ENCODE measurements at regions not wholly inside any gene's neighbourhood (a gene's known extent, or its start where the extent isn't known, plus 50 kb on each side); places are given as distances from the start of the nearest gene placed in this dataset.

DNA sequence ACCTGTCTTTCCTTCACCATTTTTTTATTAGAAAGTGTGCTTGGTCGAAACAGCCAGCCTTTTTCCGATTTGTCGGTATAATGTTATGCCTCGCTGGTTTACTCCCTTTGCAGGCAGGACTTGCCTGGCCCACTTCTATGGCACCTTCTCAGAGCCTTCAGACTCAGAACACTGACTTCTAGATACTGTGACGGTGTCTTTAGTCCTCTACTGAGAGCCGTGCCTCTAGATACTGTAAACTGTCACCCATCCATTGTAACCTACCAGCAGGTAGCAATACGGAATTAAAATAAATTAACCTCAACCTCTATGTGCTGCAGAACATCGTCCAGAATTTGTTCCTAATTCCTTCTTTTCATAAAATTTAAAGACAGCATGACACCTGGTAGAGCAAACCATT lies 247.7 kb upstream of the TTC14 start:
- DNase-seq = no peak

DNA sequence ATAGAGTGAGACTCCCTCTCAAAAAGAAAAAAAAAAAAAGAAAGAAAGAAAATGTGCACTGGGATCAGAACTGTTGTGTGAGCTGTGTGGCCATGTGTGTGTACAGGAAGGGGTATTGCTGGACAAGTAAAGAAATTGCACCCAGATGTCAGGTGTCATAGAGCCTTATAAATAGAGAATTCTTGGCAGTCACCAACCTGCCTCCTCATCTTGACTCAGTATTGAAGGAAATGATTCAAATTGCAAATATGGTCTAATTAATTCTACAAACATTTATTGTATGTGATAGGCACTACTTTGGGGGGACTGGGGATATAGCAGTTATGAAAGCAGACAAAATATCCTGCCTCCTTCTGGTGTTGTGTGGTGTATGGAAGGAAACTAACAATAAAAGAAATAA lies 243.8 kb upstream of the TTC14 start:
- DNase-seq = no peak

DNA sequence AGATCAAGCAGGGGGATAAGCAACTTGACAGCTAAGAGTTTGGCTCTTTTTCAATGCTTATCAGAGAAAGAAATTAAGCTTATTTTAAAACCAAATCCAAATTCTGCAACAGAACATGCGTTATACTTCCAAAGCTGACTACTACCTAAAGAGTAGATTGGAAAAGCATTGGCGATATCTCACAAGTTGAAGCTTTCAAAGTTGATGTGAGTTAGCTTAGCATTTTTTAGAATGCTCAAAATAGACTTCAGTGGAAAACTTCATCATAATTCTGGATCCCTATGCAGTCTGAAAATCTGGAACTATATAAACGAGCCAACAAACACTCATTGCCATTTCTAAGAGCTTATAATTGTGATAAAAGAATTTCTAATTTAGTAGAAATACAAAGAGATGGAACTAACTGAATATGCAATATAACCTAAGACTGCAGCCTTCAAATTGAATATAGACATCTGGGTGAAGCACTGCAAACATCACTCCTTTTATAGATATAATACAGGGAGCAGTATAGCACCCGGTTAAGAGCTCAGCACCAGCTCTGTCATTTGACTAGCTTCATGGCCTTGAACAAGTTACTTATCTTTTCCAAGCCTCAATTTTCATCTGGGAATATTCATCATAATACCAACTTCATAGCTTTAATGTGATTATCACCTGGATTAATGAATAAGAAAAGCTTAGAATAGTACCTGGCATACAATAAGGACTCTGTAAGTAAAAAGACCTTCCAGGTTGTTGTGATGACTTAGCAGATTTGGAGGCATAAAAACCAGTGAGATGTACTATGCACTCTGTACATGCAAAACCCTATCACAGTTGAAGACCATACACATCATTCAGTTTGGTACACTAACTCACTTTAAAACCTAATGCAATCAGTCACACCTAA lies 242.7 kb upstream of the TTC14 start:
- DNase-seq = no peak

DNA sequence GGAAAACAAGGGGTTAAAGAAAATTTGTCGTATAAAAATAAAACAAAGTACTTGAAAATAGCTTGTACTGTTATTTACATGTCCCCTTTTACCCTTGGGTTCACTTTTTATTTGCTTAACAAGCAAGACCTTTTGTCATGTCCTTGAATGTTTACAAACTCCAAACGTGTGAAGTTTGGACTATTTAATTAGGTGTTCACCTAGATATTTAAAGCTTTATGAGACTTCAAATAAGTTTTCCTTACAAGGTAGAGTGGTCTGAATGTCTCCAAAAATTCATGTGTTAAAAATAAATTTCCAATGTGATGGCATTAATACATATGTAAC lies 242.0 kb upstream of the TTC14 start:
- no peak for DNase-seq

DNA sequence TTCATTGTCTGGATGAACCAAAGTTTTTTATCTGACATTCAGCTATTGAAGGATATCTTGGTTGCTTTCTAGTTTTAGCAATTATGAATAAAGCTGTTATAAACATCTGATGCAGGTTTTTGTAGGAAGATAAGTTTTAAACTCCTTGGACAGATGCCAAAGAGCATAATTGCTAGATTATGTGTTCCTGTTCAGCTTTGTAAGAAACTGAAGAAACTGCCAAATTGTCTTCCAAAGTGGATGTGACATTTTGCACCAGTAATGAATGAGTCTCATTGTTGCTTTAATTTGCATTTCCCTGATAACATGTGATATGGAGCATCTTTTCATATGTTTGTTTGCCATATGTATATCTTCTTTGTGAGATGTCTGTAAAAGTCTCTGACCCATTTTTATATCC lies 239.9 kb upstream of the TTC14 start:
- no peak for DNase-seq

DNA sequence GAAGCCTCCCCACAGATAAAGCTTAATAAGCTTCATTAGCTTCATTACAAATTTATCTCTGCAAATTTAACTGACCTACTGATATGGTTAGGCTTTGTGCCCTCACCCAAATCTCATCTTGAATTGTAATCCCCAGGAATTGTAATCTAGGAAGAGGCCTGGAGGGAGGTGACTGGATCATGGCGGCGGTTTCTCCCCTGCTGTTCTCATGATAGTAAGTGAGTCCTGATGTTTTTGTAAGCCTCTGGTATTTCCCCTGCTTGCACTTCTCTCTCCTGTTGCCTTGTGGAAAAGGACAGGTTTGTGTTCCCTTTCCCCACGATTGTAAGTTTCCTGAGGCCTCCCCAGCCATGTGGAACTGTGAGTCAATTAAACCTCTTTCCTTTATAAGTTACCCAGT lies 226.1 kb upstream of the TTC14 start:
- no peak for DNase-seq

DNA sequence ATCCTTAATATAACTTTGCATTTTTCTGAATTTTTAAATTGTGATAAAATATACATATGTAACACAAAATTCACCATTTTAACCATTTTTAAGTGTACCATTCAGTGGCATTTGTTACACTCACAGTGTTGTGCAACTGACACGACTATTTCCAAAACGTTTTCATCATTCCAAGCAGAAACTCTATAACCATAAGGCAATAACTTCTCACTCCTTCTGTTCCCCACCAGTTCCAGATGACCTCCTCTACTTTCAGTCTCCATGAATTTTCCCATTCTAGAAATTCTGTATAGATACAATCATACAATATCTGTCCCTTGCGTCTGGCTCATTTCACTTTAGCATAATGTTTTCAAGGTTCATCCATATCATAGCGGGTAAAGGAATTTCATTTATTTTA lies 223.5 kb upstream of the TTC14 start:
- DNase-seq = no peak

DNA sequence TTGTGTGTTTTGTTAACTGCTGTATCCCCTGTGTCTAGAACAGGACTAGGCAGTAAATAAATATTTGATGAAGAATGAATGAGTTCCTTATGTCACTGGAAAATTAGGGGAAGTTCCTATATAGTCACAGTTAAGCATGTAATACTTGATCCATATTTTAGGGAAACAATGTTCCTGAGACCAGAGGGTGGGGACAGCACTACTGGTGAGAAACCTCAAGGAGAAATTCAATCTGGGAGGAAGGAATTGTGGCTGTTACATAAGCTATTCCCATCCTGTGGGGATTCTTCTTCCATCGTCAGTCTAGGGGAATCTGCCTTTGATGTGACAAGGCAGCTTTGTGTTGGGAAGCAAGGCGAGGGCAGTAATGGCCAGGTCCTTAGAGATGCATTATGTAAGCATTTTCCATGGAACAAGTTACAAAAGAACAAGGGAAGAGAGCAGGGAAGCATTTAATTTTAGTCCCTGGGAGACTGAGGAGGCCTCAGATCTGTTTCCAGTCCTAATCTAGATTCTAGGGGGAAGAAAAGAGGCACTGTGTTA lies 219.3 kb upstream of the TTC14 start:
- no peak for DNase-seq

DNA sequence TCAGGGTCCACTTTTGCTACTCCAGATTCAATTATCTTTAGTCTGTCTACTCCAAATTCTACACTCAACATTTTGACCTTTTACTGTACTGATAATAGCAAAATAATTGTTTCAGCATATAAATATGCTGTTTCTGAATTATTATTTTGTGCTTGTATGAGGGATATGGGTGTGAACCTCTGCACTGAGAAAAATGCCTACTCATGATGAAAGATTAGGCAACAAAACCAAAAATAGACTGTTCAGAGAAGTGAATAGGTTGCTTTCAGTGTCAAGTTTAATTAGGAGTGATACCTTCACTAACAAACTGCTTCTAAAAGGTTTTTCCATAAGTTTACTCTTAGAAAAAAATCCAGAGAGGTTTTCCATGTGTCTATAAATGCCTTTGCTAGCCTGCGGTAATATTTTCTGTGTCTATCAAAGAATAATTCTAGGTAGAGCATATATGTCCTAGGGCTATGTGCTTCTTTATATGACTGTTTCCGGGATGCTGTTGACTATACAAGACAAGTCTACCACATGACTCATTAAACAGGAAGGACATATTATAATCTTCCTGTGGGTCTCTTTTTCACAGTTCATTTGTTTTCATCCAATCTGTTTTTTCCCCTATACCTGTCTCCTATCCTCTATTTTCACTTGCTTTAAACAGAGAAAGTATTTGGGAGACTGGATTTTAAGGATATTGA lies 218.5 kb upstream of the TTC14 start:
- no peak for DNase-seq

DNA sequence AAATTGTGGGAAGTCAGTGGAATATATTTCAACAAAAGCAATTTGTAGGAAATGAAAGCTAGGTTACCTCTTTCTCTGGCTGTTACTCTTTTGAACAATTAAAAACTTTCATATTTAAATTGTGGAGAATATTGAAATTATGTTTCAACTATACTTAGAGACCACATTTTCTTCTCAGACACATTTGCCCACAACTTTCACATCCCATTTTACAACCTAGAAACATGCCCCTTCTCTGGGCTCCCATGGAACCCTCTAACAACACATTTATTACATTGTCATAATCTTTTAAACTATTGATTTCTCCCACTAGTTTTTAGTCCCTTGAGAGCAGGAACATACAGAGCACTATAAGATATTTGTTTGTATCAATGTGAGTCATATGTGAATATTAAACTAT lies 211.7 kb upstream of the TTC14 start:
- no peak for DNase-seq

DNA sequence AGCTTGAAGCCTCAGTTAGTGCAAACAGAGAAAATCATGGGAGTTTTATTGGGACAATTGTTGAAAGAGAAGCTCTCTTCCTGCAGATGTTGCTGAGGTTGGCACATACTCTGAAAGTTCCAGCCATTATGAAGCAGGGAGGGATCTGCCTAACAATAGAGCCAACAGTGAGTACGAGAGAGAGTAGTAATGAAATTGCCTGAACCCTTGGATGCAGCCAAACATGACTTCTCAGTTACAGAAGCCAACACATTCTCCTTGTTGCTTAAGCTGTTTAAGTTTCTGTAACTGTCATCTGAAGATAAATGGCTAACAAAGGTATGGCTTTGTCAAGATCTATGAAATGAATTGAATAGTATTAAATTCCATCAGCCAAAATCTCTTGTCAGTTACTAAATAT lies 211.0 kb upstream of the TTC14 start:
- no peak for DNase-seq

DNA sequence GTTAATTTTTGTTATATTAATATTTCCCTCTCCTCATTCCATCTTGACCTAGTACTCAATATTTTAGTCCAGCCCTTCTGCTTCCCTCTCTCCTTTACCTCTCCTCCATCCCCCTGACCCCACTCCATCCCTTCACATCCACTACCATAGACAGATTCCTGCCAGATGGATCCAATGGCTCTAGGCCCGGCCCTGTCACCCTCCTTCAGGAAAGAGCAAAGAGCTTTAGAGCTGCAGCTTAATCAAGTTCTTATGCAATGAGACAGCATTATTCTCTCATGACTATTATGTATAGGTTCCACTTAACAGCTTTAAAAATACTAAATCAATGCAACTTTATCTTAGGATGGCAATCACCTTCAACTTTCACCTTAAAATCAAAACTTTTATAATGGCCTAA lies 200.7 kb upstream of the TTC14 start:
- no peak for DNase-seq

DNA sequence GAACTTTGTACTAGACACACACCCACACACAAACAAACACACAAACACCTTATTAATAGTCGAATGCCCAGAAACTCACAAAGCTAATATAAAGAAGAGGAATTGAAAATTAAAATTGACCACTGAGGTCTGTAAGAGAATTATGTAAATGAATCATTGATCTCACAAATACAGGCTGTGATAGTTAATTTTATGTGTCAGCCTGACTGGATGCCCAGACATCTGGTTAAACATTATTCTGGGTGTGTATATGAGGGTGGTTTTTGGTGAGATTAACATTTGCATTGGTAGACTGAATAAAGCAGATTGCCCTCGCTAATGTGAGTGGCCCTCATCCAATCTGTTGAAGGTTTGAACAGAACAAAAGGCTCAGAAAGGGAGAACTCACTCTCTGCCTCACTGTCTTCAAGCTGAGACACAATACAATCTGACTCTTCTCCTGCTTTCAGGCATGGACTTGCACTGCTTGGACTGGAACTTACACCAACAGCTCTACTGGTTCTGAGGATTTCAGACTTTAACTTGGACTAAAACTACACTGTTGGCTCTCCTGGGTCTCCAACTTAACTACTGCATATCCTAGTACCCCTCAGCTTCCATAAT lies 199.4 kb upstream of the TTC14 start:
- DNase-seq = no peak

DNA sequence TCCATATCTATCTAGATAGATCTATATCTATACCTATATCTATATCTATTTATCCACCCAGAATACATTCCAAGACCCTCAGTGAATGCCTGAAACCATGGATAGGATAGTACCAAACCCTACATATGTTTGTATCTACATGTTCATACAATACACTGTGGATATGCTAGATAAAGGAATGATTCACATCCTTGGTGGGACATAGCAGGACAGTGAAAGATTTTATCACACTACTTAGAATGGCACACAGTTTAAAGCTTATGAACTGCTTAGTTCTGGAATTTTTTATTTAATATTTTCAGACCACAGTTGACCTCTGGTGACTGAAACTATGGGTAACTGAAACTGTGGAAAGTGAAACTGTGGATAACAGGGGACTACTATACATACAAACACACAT lies 198.8 kb upstream of the TTC14 start:
- no peak for DNase-seq

DNA sequence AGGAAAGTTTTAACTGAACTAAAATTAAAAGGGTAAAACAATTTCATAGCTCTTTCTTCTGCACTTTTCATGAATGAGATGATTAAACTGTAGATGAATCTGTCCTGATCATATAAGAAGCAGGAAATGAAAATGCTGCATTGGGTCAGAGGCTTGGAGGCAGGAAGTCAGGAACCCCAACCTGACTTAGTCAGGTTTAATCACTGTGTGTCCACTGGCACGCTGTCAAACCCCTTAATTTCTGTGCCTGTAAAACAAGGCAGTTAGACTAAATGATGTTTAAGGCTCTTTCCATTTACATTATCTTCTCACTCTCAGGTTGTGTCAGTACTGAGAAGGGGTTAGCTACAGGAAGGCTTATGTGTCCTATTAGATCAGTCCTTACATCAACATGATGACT lies 193.3 kb upstream of the TTC14 start:
- DNase-seq = no peak

DNA sequence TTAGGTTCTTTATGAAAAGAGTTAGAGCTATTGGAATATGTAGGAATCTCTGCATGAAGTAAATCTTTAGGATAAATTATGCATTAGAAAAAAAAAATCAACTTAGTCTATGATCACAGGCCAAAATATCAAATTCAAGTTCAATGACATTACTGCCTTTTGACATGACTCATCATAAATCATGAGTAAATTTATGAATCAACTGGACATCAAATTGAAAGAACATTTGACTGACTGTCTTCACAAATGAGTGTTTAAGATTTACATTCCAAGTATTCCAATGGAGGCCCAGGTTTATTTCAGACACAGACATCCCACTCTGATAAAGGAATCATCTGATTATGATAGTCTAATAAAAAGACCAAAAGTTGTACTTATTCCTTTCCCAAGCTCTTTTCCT lies 192.8 kb upstream of the TTC14 start:
- no peak for DNase-seq

DNA sequence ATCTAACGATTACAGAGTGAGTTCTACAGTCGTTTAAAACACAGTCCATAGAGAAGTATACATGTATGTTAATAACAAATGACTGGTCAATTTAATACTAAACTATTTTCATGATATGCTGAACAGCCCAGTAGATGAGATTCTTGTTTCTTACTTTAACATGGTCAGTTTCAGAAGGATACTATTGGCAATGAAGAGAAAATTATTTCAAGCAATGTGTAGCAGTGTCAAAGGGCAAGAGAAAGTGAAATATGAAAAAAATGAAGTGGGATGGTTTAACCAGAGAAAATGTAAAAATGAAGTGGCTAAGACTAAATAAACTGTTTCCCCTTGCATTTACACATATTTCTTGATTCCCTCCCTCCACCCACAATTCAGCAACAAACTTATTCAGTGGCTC lies 192.1 kb upstream of the TTC14 start:
- DNase-seq = no peak

DNA sequence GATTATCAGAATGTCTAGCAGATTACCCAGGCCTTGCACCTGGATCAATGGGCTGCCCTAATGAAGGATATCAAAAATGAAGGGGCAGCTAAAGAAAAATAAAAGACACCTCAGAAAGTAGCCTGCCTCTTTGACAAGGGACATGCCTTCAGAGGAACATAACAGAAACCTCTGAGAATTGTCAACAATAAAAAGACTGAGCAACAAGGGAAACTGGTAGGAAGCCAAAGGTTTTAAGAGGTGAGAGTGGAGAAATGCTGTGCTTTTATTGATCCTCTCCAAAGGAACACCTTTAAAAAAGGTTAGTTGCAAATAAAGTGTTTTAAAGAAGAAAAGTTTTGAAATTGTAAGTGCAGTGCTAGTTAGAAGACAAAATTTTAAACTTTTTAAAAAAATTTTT lies 187.8 kb upstream of the TTC14 start:
- no peak for DNase-seq

DNA sequence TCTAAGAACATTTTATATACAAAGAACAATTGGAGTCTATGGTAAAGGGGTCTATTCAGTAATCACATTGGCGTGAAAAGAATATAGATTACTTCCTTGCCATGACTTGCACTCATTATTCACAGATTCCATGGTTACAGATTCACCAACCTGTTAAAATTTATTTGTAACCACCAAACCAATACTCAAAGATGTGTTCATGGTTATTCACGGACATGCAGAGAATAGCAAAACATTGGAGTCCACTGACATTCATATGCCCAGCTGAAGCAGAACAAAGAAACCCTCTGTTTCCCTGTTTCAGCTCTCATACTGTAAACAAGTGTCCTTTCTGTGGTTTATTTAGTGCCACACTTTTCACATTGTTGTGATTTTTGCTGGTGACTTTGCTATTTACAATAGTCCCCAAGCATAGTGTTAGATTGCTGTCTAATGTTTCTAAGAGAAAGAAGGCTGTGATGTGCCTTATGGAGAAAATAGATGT lies 185.8 kb upstream of the TTC14 start:
- DNase-seq = no peak

DNA sequence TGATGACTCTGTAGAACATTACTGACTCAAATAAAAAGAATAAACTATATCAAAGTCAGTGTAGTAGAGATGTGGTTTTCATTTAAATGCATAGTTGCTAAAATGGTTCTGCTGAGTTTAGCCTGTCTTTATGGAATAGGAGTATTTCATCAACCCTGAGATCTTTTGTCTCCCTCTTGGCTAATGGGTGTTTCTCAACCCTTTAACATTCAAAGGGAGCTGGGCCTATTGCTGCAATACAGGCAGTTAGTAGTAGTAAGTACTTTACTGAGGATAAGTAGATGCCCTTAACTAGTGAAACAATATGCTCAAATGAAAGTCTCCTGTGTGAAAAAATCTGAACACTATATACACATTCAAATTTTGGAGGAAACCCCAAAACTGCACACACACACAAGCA lies 184.7 kb upstream of the TTC14 start:
- DNase-seq = no peak

DNA sequence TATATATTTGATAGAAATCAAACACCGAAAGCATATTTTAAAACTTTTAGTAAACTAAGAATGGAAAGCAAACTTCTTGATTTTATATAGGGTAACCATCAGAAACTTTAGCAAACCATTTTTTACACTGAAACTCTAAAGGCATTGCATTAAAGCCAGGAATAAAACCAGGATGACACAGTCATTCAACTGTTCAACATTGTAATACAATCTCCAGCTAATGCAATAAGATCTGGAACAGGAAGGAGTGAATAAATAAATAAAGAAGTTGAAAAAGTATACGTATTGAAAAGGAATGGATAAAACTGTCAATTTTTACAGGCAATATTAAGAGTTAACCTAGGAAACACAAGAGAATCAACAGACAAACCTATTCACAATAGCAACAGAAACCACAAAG lies 181.9 kb upstream of the TTC14 start:
- DNase-seq = no peak

DNA sequence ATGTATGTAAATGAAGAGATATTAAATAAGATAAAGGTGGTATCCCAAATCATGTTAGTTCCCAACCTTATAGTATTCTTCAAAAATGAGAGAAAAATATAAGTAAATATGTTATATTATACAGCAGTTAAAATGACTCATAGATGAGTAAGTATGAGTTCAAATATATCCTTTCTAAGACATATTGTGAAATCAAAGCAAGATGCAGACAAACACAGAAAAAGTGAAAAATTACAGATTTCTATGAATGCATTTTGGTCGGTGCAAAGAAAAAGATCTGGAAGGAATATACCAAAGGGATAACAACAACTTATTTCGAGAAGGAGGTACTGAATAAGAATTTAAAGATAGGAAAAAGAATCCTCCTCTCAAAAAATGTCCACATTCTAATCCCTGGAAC lies 181.2 kb upstream of the TTC14 start:
- DNase-seq = no peak

DNA sequence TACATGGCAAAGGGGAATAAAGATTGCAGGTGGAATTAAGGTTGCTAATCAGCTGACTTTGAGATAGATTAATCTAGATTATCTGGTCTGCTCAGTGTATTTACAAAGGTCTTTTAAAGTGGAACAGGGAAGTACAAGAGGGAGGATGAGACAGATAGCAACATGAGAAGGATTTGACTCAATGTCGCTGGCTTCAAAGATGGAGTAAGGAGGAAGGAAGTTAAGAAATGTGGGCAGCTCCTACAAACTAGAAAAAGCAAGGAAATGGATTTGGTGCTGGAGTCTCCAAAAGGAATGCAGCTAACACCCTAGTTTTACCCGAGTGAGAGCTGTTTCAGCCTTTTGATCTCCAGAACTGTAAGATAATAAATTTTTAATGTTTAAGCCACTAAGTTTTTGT lies 180.7 kb upstream of the TTC14 start:
- DNase-seq = no peak

DNA sequence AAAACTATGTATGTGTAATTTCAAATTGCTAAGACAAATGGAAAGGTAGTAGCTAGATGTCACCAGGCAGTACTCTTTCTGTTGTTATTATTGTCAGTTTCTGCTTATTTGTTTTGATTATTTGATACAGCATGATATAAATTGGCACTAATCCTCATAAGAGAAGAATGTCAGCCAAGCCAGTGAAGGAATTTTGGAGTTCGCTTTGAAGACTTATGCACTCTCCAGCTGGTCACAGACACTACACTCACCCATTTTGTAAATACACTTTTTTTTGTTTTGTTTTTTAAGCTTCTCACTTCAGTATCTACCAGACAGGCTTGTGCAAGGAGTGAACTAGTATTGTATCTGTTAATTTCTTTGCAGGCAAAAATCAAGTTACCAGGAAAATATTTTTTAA lies 180.2 kb upstream of the TTC14 start:
- DNase-seq = no peak
